Gastrocnemius medialis (tissue), 4 donors: ENCODE measurements at regions not wholly inside any gene's neighbourhood (a gene's known extent, or its start where the extent isn't known, plus 50 kb on each side); places are given as distances from the start of the nearest gene placed in this dataset.

ENCODE experiments used
- CTCF ChIP-seq, 5 experiments: fragments of 450-650 bp in 3 of 5; fragments of 200-600 bp in 2 of 5; sonication (generic) in 2 of 5; IDR thresholded peaks in 4 of 5; conservative IDR thresholded peaks in 1 of 5; 1 replicate in 4 of 5; 2 replicates in 1 of 5; pipeline ENCODE4 v1.5.1; 2016 to 2019; ENCODE audit warnings: antibody characterized with exemption in 5 of 5, mild to moderate bottlenecking in 3 of 5, moderate library complexity in 3 of 5
- POLR2A ChIP-seq, 2 donors: fragments of 450-650 bp; IDR thresholded peaks; one replicate each; pipeline ENCODE4 v1.6.1; 2017; ENCODE audit warnings: antibody characterized with exemption in 2 of 2, mild to moderate bottlenecking in 2 of 2, moderate library complexity in 2 of 2

- TF ChIP-seq CTCF (IDR thresholded peaks at IDR 0.05 in 4 of 5, conservative IDR thresholded peaks at IDR 0.05 in 1 of 5) (no peak), POLR2A (IDR thresholded peaks at IDR 0.05) (no peak)
These were observed 198.5 kb upstream of the C11orf87 start for GRCh38 chr11:109223451-109223850.
